Kidney epithelial cell (primary cell): ENCODE measurements at regions not wholly inside any gene's neighbourhood (a gene's known extent, or its start where the extent isn't known, plus 50 kb on each side); places are given as distances from the start of the nearest gene placed in this dataset.

Source experiments
- DNase-seq: peaks from one replicate; pipeline ENCODE4 v3.0.0-alpha.2; 2010; ENCODE audit warnings: low read depth
- H3K27me3 ChIP-seq: 2 replicates; pipeline ENCODE4 v1.6.0; 2011; ENCODE audit warnings: low read length; ENCODE audit not compliant: control insufficient read depth, insufficient read depth
- H3K36me3 ChIP-seq: 2 replicates; pipeline ENCODE4 v1.5.1; 2011; ENCODE audit warnings: low read length; ENCODE audit not compliant: control insufficient read depth, insufficient read depth
- H3K4me3 ChIP-seq: 2 replicates; pipeline ENCODE4 v1.5.1; 2011; ENCODE audit warnings: low read depth, mild to moderate bottlenecking, control low read depth, low read length
- CTCF ChIP-seq: IDR thresholded peaks from 2 replicates; pipeline ENCODE4 v1.5.1; 2011; ENCODE audit warnings: mild to moderate bottlenecking, moderate library complexity, low read length, control low read depth, inconsistent platforms; ENCODE audit not compliant: insufficient read depth, poor library complexity, severe bottlenecking

- Histone ChIP-seq H3K27me3 (no peaks in the 10 kb centered on the region), H3K36me3 (no peaks in the 10 kb centered on the region), H3K4me3 (no peak overlapping the region)
- TF ChIP-seq CTCF = no peak
- DNase-seq = no peak
These were observed 284.5 kb upstream of the TFPI start for GRCh38 chr2:187838690-187839089.

GRCh38 chr2:187842315-187842714, 288.1 kb upstream of the TFPI start:
- DNase-seq = no peak
- Histone ChIP-seq H3K36me3 (no peaks in the 10 kb centered on the region), H3K27me3 (no peaks in the 10 kb centered on the region), H3K4me3 (no peak overlapping the region)
- TF ChIP-seq CTCF = no peak

GRCh38 chr2:187842978-187843847, 289.0 kb upstream of the TFPI start:
- peak; percentile 52 for TF ChIP-seq CTCF
- peak; percentile 51 for DNase-seq
- no peaks in the 10 kb centered on the region for H3K27me3 ChIP-seq
- no peak overlapping the region for H3K4me3 ChIP-seq
- no peaks in the 10 kb centered on the region for H3K36me3 ChIP-seq

DNA sequence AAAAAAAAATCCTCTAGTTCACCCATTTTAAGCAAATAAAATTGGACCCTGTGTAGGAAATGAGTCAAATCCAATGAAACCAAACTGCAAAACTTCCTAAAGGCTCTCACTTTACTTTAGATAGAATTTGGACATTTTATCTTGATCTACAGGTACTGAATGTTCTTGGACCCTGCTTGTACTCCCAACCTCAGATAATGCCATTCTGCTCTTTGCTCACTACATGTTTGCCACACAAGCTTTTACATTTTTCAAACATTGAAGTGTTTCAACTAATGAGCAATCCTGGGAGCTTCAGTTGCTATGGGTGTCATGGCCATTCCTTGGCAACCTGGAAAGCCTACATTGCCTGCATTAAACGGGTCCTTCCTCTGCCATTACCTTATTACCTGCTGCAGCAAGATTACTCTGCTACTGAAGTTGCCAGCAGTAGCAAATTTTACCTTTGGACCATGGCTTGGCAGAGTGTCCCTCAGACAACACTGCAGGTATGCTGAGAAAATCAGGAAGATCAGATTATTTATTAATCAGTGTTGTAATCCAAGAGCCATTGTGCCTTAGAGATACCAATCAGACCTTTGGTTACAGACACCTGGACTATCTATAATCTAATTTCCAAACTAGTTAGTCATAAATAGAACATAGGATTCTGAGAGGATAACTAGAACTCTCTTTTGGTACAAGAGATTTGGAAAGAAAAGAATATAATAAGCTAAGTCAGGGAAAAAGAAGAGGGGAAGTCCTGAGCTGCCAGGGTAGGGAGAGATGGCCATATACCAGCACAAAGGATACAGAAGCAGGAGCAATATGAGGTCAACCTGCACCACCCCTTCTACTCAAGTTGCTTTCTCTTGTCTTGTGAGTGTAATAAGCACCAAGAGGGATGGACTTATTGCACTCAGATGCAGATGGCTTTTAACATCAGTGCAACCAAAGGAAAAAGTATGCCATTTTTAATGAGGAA, 293.3 kb upstream of the TFPI start:
- no peaks in the 10 kb centered on the region for H3K27me3 ChIP-seq
- H3K4me3 ChIP-seq = no peak overlapping the region
- H3K36me3 ChIP-seq = no peaks in the 10 kb centered on the region
- no peak for TF ChIP-seq CTCF
- DNase-seq = no peak

- no peak overlapping the region for H3K4me3 ChIP-seq
- TF ChIP-seq CTCF = no peak
- H3K36me3 ChIP-seq = no peaks in the 10 kb centered on the region
- DNase-seq = no peak
- H3K27me3 ChIP-seq = no peaks in the 10 kb centered on the region
These were observed 297.8 kb upstream of the TFPI start for GRCh38 chr2:187851955-187852561.
